B cell (primary cell): ENCODE measurements at regions not wholly inside any gene's neighbourhood (a gene's known extent, or its start where the extent isn't known, plus 50 kb on each side); places are given as distances from the start of the nearest gene placed in this dataset.

Experiments
- CTCF ChIP-seq: fragments of 200-600 bp; IDR thresholded peaks from one replicate; pipeline ENCODE4 v1.8.0; 2022; ENCODE audit warnings: antibody characterized with exemption, mild to moderate bottlenecking
- EZH2 ChIP-seq: IDR thresholded peaks from 2 replicates; pipeline ENCODE4 v1.6.1; 2012; ENCODE audit warnings: borderline replicate concordance, low read depth, mild to moderate bottlenecking, moderate library complexity, low read length; ENCODE audit not compliant: insufficient read depth, poor library complexity, severe bottlenecking

- TF ChIP-seq CTCF (no peak), EZH2 (no peak)
These were observed 56.0 kb upstream of the HMHB1 start for GRCh38 chr5:143755966-143756365.
